IMR-90 (cell line): ENCODE measurements at regions not wholly inside any gene's neighbourhood (a gene's known extent, or its start where the extent isn't known, plus 50 kb on each side); places are given as distances from the start of the nearest gene placed in this dataset.

Experiments
- ATAC-seq: fragments of 200-7000 bp; cut with Tn5 transposase; 2 replicates; pipeline ENCODE4 v1.9.1; 2020; ENCODE audit warnings: low read depth, mild to moderate bottlenecking, moderate library complexity
- BruUV-seq: library from RNA; stranded (reverse); fragments of 400-500 nt; replicated peaks from 2 replicates; lab custom pipeline; 2021; lab: Mats Ljungman, UMichigan
- CTCF ChIA-PET: fragments of 300-600 bp; formaldehyde crosslinking; extraction: SDS; loops from one replicate; lab custom pipeline; 2021; ENCODE audit warnings: antibody characterized with exemption; lab: Yijun Ruan, JAX
- POLR2A ChIA-PET: fragments of 300-600 bp; sonication (Branson Sonifier 250); formaldehyde crosslinking; loops from one replicate; lab custom pipeline; 2022; ENCODE audit warnings: antibody characterized with exemption; ENCODE audit not compliant: unreplicated experiment; lab: Charles Lee
- DNase-seq: peaks from one replicate; pipeline ENCODE4 v3.0.0; 2013
- H2AFZ ChIP-seq: replicated peaks from 2 replicates; pipeline ENCODE3; 2013; ENCODE audit warnings: low read length, mild to moderate bottlenecking; ENCODE audit not compliant: poor library complexity
- H2AK5ac ChIP-seq: 2 replicates; pipeline ENCODE4 v1.6.1; 2013; ENCODE audit warnings: low read depth, low read length, inconsistent platforms
- H2AK9ac ChIP-seq: replicated peaks from 2 replicates; pipeline ENCODE3; 2013; ENCODE audit warnings: mild to moderate bottlenecking, low read depth, low read length, moderate library complexity; ENCODE audit not compliant: poor library complexity
- H2BK120ac ChIP-seq: 2 replicates; pipeline ENCODE4 v1.6.1; 2013; ENCODE audit warnings: low read depth, low read length, inconsistent platforms
- H2BK15ac ChIP-seq: 3 replicates; pipeline ENCODE4 v1.6.1; 2013; ENCODE audit warnings: low read depth, low read length, inconsistent platforms
- H2BK20ac ChIP-seq: 2 replicates; pipeline ENCODE4 v1.6.1; 2013; ENCODE audit warnings: low read depth, mild to moderate bottlenecking, inconsistent platforms, low read length, moderate library complexity
- H2BK5ac ChIP-seq: 2 replicates; pipeline ENCODE4 v1.6.1; 2013; ENCODE audit warnings: mild to moderate bottlenecking, low read depth, low read length, inconsistent platforms; ENCODE audit not compliant: poor library complexity, severe bottlenecking
- H3K14ac ChIP-seq: replicated peaks from 2 replicates; pipeline ENCODE4 v1.6.1; 2013; ENCODE audit warnings: low read depth, low read length, inconsistent platforms
- H3K18ac ChIP-seq: 2 replicates; pipeline ENCODE4 v1.6.1; 2013; ENCODE audit warnings: low read depth, low read length, control low read depth
- H3K23ac ChIP-seq: 2 replicates; pipeline ENCODE4 v1.6.1; 2013; ENCODE audit warnings: low read depth, low read length, inconsistent platforms
- H3K27ac ChIP-seq: 2 replicates; pipeline ENCODE4 v1.5.1; 2013; ENCODE audit warnings: mild to moderate bottlenecking, control low read depth, low read length; ENCODE audit not compliant: insufficient read depth
- H3K27me3 ChIP-seq: 2 replicates; pipeline ENCODE4 v1.6.1; 2013; ENCODE audit warnings: low read length; ENCODE audit not compliant: control insufficient read depth, insufficient read depth
- H3K36me3 ChIP-seq: 2 replicates; pipeline ENCODE4 v1.6.1; 2013; ENCODE audit warnings: low read length, mixed read lengths; ENCODE audit not compliant: control insufficient read depth, insufficient read depth
- H3K4ac ChIP-seq: 2 replicates; pipeline ENCODE4 v1.6.1; 2013; ENCODE audit warnings: low read depth, low read length, inconsistent platforms
- H3K4me1 ChIP-seq: 2 replicates; pipeline ENCODE4 v1.6.1; 2013; ENCODE audit warnings: low read length, mixed read lengths; ENCODE audit not compliant: control insufficient read depth, insufficient read depth
- H3K4me2 ChIP-seq: 2 replicates; pipeline ENCODE4 v1.6.1; 2013; ENCODE audit warnings: low read depth, mild to moderate bottlenecking, control low read depth, low read length, moderate library complexity
- H3K4me3 ChIP-seq: 2 replicates; pipeline ENCODE4 v1.5.1; 2013; ENCODE audit warnings: low read depth, mild to moderate bottlenecking, control low read depth, low read length, moderate library complexity; ENCODE audit not compliant: insufficient read depth
- H3K56ac ChIP-seq: 2 replicates; pipeline ENCODE4 v1.6.1; 2013; ENCODE audit warnings: low read length, inconsistent platforms; ENCODE audit not compliant: insufficient read depth; ENCODE audit errors: extremely low read depth
- H3K79me1 ChIP-seq, 2 experiments: 2 replicates each; pipeline ENCODE4 v1.6.1; 2013; ENCODE audit warnings: low read length in 2 of 2, inconsistent platforms in 1 of 2, low read depth in 1 of 2
- H3K9ac ChIP-seq: 2 replicates; pipeline ENCODE4 v1.6.1; 2013; ENCODE audit warnings: low read depth, low read length, control low read depth
- H3K9me1 ChIP-seq: 2 replicates; pipeline ENCODE4 v1.6.1; 2013; ENCODE audit warnings: low read length, inconsistent platforms; ENCODE audit not compliant: insufficient read depth
- H3K9me3 ChIP-seq: 2 replicates; pipeline ENCODE4 v1.6.1; 2013; ENCODE audit warnings: low read length; ENCODE audit not compliant: control insufficient read depth, insufficient read depth
- H4K20me1 ChIP-seq: 2 replicates; pipeline ENCODE4 v1.6.1; 2013; ENCODE audit warnings: low read length, inconsistent platforms; ENCODE audit not compliant: insufficient read depth
- H4K5ac ChIP-seq: 2 replicates; pipeline ENCODE4 v1.6.1; 2013; ENCODE audit warnings: mild to moderate bottlenecking, low read depth, low read length, control low read depth
- H4K8ac ChIP-seq, 2 experiments: 2 replicates each; pipeline ENCODE4 v1.6.1; 2013; ENCODE audit warnings: low read depth in 2 of 2, low read length in 2 of 2, control low read depth in 1 of 2, inconsistent platforms in 1 of 2
- H4K91ac ChIP-seq: 2 replicates; pipeline ENCODE4 v1.6.1; 2013; ENCODE audit warnings: low read depth, low read length, inconsistent platforms; ENCODE audit not compliant: insufficient read depth
- BHLHE40 ChIP-seq: fragments of 150-350 bp; IDR thresholded peaks from 2 replicates; pipeline ENCODE4 v1.6.1; 2016; ENCODE audit warnings: mild to moderate bottlenecking, low read depth, low read length
- CEBPB ChIP-seq: IDR thresholded peaks from 2 replicates; pipeline ENCODE4 v1.6.1; 2012; ENCODE audit warnings: low read depth, low read length, improper control_type of control experiment
- FOS ChIP-seq: fragments of 150-350 bp; IDR thresholded peaks from 2 replicates; pipeline ENCODE4 v1.6.1; 2016; ENCODE audit warnings: low read depth, low read length
- MAFK ChIP-seq: IDR thresholded peaks from 2 replicates; pipeline ENCODE4 v1.6.1; 2012; ENCODE audit warnings: low read depth, low read length, improper control_type of control experiment
- MAZ ChIP-seq: IDR thresholded peaks from 2 replicates; pipeline ENCODE4 v1.6.1; 2012; ENCODE audit warnings: low read depth, mild to moderate bottlenecking, low read length, improper control_type of control experiment, moderate library complexity, borderline replicate concordance
- NFE2L2 ChIP-seq: fragments of 150-350 bp; IDR thresholded peaks from 2 replicates; pipeline ENCODE4 v1.6.1; 2016; ENCODE audit warnings: low read depth, mild to moderate bottlenecking, low read length
- POLR2A ChIP-seq: IDR thresholded peaks from 2 replicates; pipeline ENCODE4 v1.6.1; 2012; ENCODE audit warnings: mild to moderate bottlenecking, low read depth, low read length
- RAD21 ChIP-seq: IDR thresholded peaks from 2 replicates; pipeline ENCODE4 v1.6.1; 2012; ENCODE audit warnings: low read length, improper control_type of control experiment
- RCOR1 ChIP-seq: IDR thresholded peaks from 2 replicates; pipeline ENCODE4 v1.6.1; 2012; ENCODE audit warnings: mild to moderate bottlenecking, low read length, improper control_type of control experiment; ENCODE audit not compliant: insufficient replicate concordance
- RFX5 ChIP-seq: IDR thresholded peaks from 2 replicates; pipeline ENCODE4 v1.8.0; 2012; ENCODE audit warnings: low read depth, mild to moderate bottlenecking, low read length, moderate library complexity
- WGBS, 2 experiments: methylation state at CpG; one replicate each; pipeline versions ENCODE4 v1.1.5 to v1.1.7; 2013; ENCODE audit warnings: missing lambda C conversion rate in 2 of 2; ENCODE audit not compliant: insufficient read length in 1 of 2; ENCODE audit errors: extremely low coverage in 2 of 2; 5-methylcytosine and 5-hydroxymethylcytosine counted together
- dilution Hi-C: fragments of 300-500 bp; cut with HindIII; formaldehyde crosslinking; loops from one replicate; pipeline ENCODE4 v1.14.3; 2018; ENCODE audit warnings: low sequenced_read_pairs; ENCODE audit not compliant: unreplicated experiment
- in situ Hi-C: fragments of 300-500 bp; cut with MboI; formaldehyde crosslinking; loops from 3 replicates; pipeline ENCODE4 v1.14.3; 2019; ENCODE audit warnings: low sequenced_read_pairs, inconsistent platforms, mixed read lengths
- intact Hi-C: fragments of 100-400 bp; cut with micrococcal nuclease; formaldehyde crosslinking; loops from 2 replicates; pipeline ENCODE4 v1.10.0; 2022
- TF ChIP-seq, protein P1 (sequence below): conservative IDR thresholded peaks from 2 replicates; pipeline ENCODE4 v1.5.1; 2012; ENCODE audit warnings: mild to moderate bottlenecking, low read depth, low read length, improper control_type of control experiment

DNA sequence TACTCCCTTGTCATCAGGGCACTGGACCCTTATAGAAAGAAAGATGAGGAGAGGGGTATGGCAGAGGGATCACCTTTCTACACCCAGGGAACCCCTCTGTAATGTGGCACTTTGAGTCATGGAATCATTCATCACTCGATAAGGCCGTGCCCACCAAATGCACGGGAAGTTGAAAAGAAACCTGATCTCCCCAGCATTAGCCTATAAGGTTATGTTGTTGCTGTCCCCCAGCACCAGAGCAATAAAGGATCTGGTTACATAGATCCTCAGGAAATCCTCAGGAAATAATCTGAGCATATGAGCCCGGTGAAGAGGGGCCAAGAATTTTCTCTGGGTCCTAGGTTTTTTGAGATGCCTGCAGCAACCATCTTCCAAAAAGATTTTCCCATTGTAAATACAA, 148.8 kb upstream of the CRY1 start:
- Histone ChIP-seq H3K4ac (no peak overlapping the region), H3K4me3 (no peak overlapping the region), H3K27me3 (peaks cover 9% of the 10 kb centered on the region), H2AK9ac (no peak overlapping the region), H3K79me1 (no peaks in the 10 kb centered on the region), H3K14ac (no peak overlapping the region), H3K18ac (no peak overlapping the region), H2AFZ (no peak overlapping the region), H2BK120ac (no peak overlapping the region), H3K4me1 (no peaks in the 10 kb centered on the region), H2BK20ac (no peak overlapping the region), H3K9me3 (0 out of 2 replicates have a peak, but pooled peaks cover 1% of the 10 kb centered on the region), H2BK15ac (no peak overlapping the region), H3K23ac (no peak overlapping the region), H3K56ac (no peak overlapping the region), H3K9ac (no peak overlapping the region), H3K36me3 (no peaks in the 10 kb centered on the region), H4K91ac (no peak overlapping the region), H2BK5ac (no peak overlapping the region), H3K4me2 (no peak overlapping the region), H4K5ac (no peak overlapping the region), H3K27ac (no peak overlapping the region), H2AK5ac (no peak overlapping the region), H4K8ac (no peak overlapping the region), H4K20me1 (no peaks in the 10 kb centered on the region), H3K9me1 (no peaks in the 10 kb centered on the region)
- POLR2A ChIA-PET: no interaction called here
- CTCF ChIA-PET: interaction anchor here (1.2 kb wide), 1 partner anchor 11 kb away, joined by 3 read pairs; no protein-coding TSS in a partner anchor
- no TSS peak for BruUV-seq
- in situ Hi-C loops (no loop called here), dilution Hi-C loops (no loop called here), intact Hi-C loops (no loop called here)
- TF ChIP-seq BHLHE40 (no peak), CEBPB (no peak), FOS (no peak), MAFK (no peak), NFE2L2 (no peak), RAD21 (no peak), RCOR1 (no peak), RFX5 (no peak), MAZ (no peak), POLR2A (no peak)
- TF ChIP-seq, protein P1, sequence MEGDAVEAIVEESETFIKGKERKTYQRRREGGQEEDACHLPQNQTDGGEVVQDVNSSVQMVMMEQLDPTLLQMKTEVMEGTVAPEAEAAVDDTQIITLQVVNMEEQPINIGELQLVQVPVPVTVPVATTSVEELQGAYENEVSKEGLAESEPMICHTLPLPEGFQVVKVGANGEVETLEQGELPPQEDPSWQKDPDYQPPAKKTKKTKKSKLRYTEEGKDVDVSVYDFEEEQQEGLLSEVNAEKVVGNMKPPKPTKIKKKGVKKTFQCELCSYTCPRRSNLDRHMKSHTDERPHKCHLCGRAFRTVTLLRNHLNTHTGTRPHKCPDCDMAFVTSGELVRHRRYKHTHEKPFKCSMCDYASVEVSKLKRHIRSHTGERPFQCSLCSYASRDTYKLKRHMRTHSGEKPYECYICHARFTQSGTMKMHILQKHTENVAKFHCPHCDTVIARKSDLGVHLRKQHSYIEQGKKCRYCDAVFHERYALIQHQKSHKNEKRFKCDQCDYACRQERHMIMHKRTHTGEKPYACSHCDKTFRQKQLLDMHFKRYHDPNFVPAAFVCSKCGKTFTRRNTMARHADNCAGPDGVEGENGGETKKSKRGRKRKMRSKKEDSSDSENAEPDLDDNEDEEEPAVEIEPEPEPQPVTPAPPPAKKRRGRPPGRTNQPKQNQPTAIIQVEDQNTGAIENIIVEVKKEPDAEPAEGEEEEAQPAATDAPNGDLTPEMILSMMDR: no peak
- ATAC-seq (no peak), DNase-seq (peak; percentile 20)
- no CpG with 5 or more reads among the region's 4 CpGs for WGBS, 2 experiments
